Left ventricle myocardium inferior (tissue), 1 donor: ENCODE measurements at regions not wholly inside any gene's neighbourhood (a gene's known extent, or its start where the extent isn't known, plus 50 kb on each side); places are given as distances from the start of the nearest gene placed in this dataset.

ENCODE experiments used
- DNase-seq: peaks from one replicate; pipeline ENCODE4 v3.0.0-alpha.2; 2020
- H3K27ac ChIP-seq: fragments of 200-600 bp; replicated peaks from 2 replicates; pipeline ENCODE4 v1.8.0; 2021
- H3K27me3 ChIP-seq: fragments of 200-600 bp; 2 replicates; pipeline ENCODE4 v1.8.0; 2021; ENCODE audit warnings: low read depth
- H3K36me3 ChIP-seq: fragments of 200-600 bp; 2 replicates; pipeline ENCODE4 v1.8.0; 2021
- H3K4me1 ChIP-seq: fragments of 200-600 bp; 2 replicates; pipeline ENCODE4 v1.8.0; 2021
- H3K4me3 ChIP-seq: fragments of 200-600 bp; 2 replicates; pipeline ENCODE4 v1.8.0; 2021; ENCODE audit warnings: mild to moderate bottlenecking, moderate library complexity
- H3K9me3 ChIP-seq: fragments of 200-600 bp; replicated peaks from 2 replicates; pipeline ENCODE4 v1.8.0; 2021
- intact Hi-C: fragments of 100-400 bp; cut with micrococcal nuclease; formaldehyde crosslinking; loops from one replicate; pipeline ENCODE4 v1.11.0; 2022
- TF ChIP-seq, protein P1 (sequence below): fragments of 200-600 bp; IDR thresholded peaks from 2 replicates; pipeline ENCODE4 v1.8.0; 2021; ENCODE audit warnings: antibody characterized with exemption, mild to moderate bottlenecking, borderline replicate concordance
- donor health status: DM: no; HTN: yes; CAD: no; lungs with severe emphysema.

DNA sequence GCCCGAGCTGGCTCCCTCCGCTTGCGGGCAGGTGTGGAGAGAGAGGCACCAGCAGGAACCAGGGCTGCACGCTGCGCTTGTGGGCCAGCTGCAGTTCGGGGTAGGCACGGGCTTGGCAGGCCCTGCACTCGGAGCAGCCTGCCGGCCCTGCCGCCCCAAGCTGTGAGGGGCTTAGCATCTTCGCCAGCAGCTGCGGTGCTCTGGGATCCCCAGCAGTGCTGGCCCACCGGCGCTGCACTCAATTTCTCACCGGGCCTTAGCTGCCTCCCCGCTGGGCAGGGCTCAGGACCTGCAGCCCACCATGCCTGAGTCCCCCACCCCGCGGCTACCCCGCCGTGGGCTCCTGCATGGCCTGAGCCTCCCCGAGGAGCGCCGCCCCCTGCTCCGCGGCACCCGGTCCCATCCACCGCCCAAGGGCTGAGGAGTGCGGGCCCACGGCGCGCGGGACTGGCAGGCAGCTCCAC, 434.4 kb upstream of the RGPD4 start:
- TF ChIP-seq, protein P1, sequence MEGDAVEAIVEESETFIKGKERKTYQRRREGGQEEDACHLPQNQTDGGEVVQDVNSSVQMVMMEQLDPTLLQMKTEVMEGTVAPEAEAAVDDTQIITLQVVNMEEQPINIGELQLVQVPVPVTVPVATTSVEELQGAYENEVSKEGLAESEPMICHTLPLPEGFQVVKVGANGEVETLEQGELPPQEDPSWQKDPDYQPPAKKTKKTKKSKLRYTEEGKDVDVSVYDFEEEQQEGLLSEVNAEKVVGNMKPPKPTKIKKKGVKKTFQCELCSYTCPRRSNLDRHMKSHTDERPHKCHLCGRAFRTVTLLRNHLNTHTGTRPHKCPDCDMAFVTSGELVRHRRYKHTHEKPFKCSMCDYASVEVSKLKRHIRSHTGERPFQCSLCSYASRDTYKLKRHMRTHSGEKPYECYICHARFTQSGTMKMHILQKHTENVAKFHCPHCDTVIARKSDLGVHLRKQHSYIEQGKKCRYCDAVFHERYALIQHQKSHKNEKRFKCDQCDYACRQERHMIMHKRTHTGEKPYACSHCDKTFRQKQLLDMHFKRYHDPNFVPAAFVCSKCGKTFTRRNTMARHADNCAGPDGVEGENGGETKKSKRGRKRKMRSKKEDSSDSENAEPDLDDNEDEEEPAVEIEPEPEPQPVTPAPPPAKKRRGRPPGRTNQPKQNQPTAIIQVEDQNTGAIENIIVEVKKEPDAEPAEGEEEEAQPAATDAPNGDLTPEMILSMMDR: no peak
- H3K27ac ChIP-seq: no peak overlapping the region
- DNase-seq: no peak
- H3K27me3 ChIP-seq: no peaks in the 10 kb centered on the region
- H3K9me3 ChIP-seq: peaks cover 11% of the 10 kb centered on the region
- intact Hi-C loops: no loop called here
- no peak overlapping the region for H3K4me3 ChIP-seq
- no peaks in the 10 kb centered on the region for H3K4me1 ChIP-seq
- H3K36me3 ChIP-seq: no peaks in the 10 kb centered on the region

DNA sequence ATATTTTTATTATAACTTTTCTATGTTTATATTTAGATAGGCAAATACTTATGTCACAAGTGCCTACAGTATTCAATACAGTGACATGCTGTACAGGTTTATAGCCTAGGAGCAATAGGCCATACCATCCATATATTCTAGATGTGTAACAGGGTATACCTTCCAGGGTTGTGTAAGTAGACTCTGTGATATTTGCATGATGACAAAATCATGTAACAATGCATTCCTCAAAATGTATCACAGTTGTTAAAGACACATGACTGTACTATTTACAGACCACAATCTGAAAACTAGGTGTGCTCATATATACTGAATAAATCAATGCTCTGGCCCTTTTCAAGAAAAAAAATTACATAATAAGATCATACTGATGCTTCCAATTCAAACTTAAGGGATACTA, 433.2 kb upstream of the RGPD4 start:
- Histone ChIP-seq H3K27ac (no peak overlapping the region), H3K4me1 (no peaks in the 10 kb centered on the region), H3K36me3 (no peaks in the 10 kb centered on the region), H3K4me3 (no peak overlapping the region), H3K27me3 (no peaks in the 10 kb centered on the region), H3K9me3 (peaks cover 6% of the 10 kb centered on the region)
- DNase-seq: no peak
- intact Hi-C loops: no loop called here
- TF ChIP-seq, protein P1: no peak

DNA sequence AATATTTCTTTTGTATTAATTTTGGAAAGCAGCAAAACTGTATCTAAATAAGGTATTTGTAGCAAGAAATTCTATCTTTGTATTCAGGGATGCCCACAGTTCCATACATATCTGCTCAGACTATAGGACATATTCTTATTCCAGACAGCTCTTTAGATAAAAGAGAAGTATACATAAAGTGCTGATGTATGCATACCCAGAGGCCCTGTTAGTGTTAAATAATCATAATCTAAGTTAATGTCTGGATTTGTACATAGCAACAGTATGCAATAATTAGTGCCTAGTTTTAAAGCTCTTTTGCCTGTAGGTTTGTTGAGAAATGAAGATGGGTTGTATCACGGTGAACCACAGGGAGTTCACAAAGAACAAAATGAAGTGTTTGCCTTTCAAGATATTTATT, 428.0 kb upstream of the RGPD4 start:
- H3K4me3 ChIP-seq: no peak overlapping the region
- no peaks in the 10 kb centered on the region for H3K36me3 ChIP-seq
- no peaks in the 10 kb centered on the region for H3K9me3 ChIP-seq
- no peaks in the 10 kb centered on the region for H3K4me1 ChIP-seq
- no peak for DNase-seq
- intact Hi-C loops: no loop called here
- H3K27ac ChIP-seq: no peak overlapping the region
- no peaks in the 10 kb centered on the region for H3K27me3 ChIP-seq
- TF ChIP-seq, protein P1: no peak

DNA sequence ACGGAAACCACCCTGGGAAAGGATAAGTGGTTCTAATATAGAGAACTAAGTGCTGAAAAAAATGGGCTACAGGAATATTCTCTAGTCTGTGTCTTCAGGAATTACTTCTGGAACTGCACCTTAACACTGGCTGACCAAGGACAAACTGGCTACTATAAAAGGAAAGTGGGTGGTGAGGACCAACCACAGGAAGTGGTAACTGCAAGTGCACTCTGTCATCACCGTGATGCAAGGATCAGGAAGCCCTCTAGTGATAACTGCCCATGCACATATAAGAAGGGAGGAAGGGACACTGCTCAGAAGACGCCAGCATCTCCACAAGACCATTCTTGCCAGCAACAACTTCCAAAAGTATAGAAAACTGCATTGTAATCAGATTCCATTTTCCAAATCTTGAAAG, 424.4 kb upstream of the RGPD4 start:
- Histone ChIP-seq H3K4me1 (no peaks in the 10 kb centered on the region), H3K27ac (no peak overlapping the region)
- TF ChIP-seq, protein P1: no peak

DNA sequence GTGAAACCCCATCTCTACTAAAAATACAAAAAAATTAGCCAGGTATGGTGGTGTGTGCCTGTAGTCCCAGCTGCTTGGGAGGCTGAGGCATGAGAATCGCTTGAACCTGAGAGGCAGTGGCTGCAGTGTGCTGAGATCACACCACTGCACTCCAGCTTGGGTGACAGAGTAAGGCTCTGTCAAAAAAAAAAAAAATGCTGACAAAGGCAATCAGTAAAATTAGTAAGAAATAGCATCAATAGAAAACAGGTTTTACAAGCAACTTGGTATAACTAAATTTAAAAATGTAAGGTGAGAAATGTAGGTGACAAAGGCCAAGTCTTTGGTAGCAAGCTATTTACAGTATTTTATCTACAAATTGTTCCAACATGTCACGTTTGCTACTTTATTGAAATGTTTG, 421.4 kb upstream of the RGPD4 start:
- TF ChIP-seq, protein P1: no peak
- H3K9me3 ChIP-seq: no peaks in the 10 kb centered on the region
- H3K4me3 ChIP-seq: no peak overlapping the region
- no peaks in the 10 kb centered on the region for H3K4me1 ChIP-seq
- no peak overlapping the region for H3K27ac ChIP-seq
- no peak for DNase-seq
- H3K27me3 ChIP-seq: no peaks in the 10 kb centered on the region
- intact Hi-C loops: no loop called here
- H3K36me3 ChIP-seq: no peaks in the 10 kb centered on the region

More for the DNA sequence above, 424.4 kb upstream of the RGPD4 start:
- Histone ChIP-seq H3K36me3 (no peaks in the 10 kb centered on the region), H3K4me3 (no peak overlapping the region), H3K27me3 (no peaks in the 10 kb centered on the region), H3K9me3 (no peaks in the 10 kb centered on the region)
- no peak for DNase-seq
- intact Hi-C loops: no loop called here

DNA sequence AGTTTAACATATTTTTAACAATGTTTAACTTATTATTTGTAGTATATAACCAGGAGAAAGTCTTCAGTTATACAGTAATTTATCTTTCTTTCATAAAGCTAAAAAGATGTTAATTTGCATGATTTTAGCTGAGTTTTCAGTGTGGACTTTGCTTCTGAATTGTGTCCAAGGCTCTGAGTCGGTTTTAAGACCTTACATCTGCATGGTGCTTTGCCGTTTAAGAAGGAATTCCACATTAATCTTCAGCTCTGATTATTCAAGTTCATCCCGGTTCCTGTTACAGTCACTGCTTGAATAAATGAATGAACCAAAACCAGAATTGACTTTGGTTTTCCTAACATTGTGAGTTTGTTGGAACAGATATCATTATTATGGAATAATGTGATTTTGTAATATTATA, 419.7 kb upstream of the RGPD4 start:
- no peak overlapping the region for H3K4me3 ChIP-seq
- no peaks in the 10 kb centered on the region for H3K4me1 ChIP-seq
- H3K27me3 ChIP-seq: no peaks in the 10 kb centered on the region
- intact Hi-C loops: no loop called here
- no peak for DNase-seq
- TF ChIP-seq, protein P1: no peak
- H3K9me3 ChIP-seq: no peaks in the 10 kb centered on the region
- H3K27ac ChIP-seq: no peak overlapping the region
- no peaks in the 10 kb centered on the region for H3K36me3 ChIP-seq
